T-helper 1 cell (primary cell): ENCODE measurements at regions not wholly inside any gene's neighbourhood (a gene's known extent, or its start where the extent isn't known, plus 50 kb on each side); places are given as distances from the start of the nearest gene placed in this dataset.

Experiments used
- DNase-seq, 5 donors: peaks; one replicate each; pipeline ENCODE4 v3.0.0-alpha.2; 2012 to 2020

DNA sequence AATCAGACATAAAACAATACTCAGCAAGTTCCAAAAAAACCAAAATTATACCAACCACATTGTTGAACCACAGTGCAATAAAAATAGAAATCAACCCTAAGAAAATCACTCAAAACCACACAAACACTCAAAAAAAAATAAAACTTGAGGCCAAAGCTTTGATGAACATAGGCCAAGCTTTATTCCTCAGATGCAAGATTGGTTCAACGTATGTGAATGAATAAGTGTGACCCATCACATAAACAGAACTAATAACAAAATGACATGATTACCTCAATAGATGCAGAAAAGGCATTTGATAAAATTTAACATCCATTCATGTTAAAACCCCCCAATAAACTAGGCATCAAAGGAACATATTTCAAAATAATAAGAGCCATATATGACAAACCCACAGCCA is 506.1 kb upstream of the FZD8 start:
- DNase-seq: no peak

DNA sequence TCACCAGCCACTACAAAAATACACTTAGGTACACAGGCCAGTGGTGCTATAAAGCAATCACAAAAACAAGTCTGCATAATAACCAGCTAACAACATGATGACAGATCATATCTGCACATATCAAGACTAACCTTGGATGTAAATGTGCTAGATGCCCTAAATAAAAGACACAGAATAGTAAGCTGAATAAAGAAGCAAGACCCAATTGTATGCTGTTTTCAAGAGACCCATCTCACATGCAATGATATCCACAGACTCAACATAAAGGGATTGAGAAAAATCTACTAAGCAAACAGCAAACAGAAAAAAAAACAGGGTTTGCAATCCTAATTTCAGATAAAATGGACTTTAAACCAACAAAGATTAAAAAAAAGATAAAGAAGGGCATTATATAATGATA is 505.4 kb upstream of the FZD8 start:
- no peak for DNase-seq

DNA sequence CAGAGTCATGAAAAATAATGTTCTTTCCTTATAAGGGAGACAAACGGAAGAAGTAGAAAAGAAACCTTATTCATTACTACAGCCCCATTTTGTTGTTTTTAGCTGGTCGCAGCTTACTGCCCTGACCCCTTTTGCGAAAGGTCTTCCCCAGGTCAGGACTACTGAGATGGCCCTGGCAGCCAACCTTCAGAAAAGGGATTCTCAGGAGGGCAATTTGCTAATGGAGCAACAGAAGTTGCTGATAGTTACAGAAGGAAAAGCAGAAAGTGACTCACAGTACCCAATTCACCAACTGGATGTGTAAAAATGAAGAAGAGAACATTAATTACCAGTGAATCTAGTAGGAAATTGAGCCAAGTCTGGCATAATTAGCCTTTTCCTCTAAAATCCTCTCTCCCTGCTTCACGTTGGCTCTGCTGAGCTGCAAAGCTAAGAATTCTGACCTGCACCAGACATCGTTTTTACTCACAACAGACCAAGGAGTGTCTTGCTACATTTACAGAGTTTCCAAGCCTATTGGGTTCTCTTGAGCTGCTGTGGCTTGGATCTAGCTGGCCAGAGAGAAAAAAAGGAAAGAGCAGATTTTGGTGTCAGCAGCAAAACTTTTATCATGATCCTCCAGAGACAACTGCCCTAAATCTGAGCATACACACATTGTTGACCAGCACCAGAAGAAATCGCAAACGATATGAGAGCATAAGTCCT is 499.9 kb upstream of the FZD8 start:
- DNase-seq: no peak

DNA sequence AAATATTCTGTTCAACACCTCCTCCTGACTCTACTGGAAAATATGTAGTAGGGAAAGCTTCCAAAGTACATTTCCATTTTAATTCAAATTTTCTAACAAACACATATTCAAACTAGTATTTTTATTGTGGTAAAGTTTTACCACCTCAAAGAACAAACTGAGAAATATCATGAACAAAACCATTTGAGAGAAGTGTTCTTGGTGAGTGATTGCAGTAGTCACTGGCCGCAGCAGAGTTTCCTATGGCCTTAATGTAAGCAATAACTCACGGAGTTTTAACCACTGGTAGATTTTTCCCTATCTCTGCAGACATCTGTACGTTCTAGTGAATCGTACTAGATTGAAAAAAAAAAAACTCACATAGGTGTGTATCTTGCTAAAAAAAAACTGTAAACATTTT is 487.0 kb upstream of the FZD8 start:
- no peak for DNase-seq

DNA sequence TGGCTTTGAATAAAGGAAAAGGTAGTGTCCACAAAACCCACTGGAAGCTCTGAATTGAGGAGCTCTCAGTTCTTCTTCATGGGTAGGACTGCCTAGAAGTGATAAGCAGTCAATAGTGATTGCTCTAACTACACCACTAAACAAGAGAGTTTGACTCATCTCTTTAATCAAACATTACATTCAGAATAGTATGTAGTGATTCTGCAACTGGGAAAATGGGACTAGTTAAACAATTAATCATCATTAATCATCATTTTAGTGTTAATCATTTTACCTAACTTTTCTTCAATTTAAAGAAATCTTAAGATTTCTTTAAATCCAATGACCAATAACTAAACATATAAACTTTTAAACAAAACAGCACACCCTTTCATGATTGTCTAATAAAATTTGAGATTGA is 484.0 kb upstream of the FZD8 start:
- no peak for DNase-seq

DNA sequence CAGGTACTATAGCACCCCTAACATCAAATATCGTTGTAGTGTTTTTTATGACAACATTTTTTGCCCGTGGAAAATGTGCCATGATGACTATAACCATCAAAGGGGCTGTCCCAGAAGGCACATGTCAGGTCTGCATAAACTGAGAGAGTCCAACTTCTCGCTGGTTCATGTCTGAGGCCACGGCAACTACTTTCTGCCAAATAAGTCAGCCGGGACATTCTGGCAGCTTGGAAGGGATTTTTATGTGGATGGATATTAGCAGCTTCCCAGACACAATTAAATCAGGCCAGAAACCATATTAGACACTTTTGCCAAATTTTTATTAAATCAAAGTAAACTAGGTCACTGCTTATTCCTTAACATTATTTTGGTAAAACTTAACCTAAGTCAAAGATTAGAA is 477.4 kb upstream of the FZD8 start:
- no peak for DNase-seq

DNA sequence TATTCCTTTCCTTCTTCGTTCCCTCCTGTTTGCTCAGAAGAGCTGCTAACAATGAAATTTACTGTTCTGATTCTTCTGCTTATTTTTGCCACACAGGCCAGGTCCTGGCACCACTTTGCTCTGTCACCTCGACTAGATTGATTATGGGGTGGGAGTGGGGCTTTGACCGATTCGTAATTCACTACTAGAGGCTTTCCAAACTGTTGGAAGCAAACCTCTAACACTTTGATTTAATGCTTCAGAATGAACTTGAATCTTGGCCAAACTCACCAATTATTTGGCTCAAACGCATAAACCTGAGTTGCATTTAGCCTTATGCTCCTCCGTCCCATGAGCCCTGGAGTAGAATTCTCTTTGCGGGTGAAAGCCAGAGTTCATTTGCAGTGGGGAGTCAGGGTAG is 476.2 kb upstream of the FZD8 start:
- DNase-seq: no peak

- DNase-seq: no peak
Observed at GRCh38 chr10:36117890-36118289, 475.8 kb upstream of the FZD8 start.

- DNase-seq: no peak
Observed at GRCh38 chr10:36117231-36117630, 475.1 kb upstream of the FZD8 start.

DNA sequence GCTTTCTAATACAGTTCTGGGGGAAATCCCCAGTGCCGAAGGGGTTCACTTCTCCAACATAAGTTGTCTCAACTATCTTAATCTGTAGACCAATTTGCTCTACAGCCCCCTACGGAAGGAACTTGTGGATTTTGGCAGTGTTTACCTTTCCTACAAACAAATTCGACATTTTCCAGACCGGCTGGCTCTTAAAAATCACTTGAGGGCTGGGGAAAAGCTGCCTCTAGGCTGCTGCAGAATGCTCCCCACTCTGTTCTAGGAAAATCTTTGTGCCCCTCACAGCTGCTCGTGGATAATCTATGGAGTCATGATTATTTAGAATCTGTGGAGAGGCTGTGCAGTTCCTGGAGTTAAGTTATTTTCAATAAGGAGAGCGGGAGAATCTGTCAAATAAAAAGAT is 474.6 kb upstream of the FZD8 start:
- no peak for DNase-seq

- DNase-seq: no peak
Observed at GRCh38 chr10:36116040-36116439, 473.9 kb upstream of the FZD8 start.

GRCh38 chr10:36115364-36115763 is 473.3 kb upstream of the FZD8 start:
- DNase-seq: no peak

GRCh38 chr10:36114913-36115312 is 472.8 kb upstream of the FZD8 start:
- DNase-seq: no peak

DNA sequence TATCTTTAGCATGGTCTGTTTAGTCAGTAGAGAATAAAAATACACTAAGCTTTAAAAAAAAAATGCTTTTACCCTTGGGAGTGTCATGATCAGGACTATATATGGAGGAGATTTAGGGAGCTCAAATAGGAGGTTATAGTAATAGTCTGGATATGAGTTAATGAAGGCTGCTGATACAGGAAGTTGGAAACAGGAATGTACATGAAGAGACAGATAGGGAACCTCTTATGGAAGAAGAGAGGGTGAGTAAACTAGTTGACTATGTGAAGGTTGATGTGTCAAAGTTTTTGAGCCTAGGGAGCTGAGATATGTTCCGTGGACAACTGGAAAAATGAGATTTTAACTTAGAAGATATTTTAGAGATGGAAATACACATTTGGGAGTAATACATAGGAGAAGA is 472.0 kb upstream of the FZD8 start:
- no peak for DNase-seq

GRCh38 chr10:36111676-36112075 is 469.6 kb upstream of the FZD8 start:
- DNase-seq: no peak

- DNase-seq: no peak
Observed at GRCh38 chr10:36110097-36110496, 468.0 kb upstream of the FZD8 start.

- DNase-seq: no peak
Observed at GRCh38 chr10:36109399-36110023, 467.4 kb upstream of the FZD8 start.

- DNase-seq: no peak
Observed at GRCh38 chr10:36097696-36098095, 455.6 kb upstream of the FZD8 start.

GRCh38 chr10:36096576-36096975 is 454.5 kb upstream of the FZD8 start:
- DNase-seq: no peak

DNA sequence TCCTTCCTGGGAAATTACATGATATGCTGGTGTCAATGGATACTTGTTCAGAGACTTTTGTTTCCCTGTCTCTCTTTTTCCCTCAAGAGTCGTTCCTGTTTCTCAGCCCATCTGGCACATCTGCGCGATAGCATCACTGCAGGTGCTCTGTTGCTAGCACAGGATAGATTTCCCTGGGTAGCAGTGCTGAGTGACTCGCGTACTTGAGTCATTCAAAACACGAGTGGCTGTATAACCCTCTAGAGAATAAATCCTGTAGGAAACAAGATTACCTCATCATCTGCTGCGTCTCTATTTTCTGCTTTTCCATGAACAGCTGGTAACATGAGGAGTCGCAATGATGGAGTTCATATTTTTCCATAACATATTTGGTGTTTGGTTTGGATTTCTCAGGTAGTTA is 452.0 kb upstream of the FZD8 start:
- DNase-seq: no peak

GRCh38 chr10:36092116-36092515 is 450.0 kb upstream of the FZD8 start:
- no peak for DNase-seq

- no peak for DNase-seq
Observed at GRCh38 chr10:36091007-36091406, 448.9 kb upstream of the FZD8 start.

- DNase-seq: no peak
Observed at GRCh38 chr10:36089790-36090440, 447.8 kb upstream of the FZD8 start.
